HEK293 (cell line): ENCODE measurements at regions not wholly inside any gene's neighbourhood (a gene's known extent, or its start where the extent isn't known, plus 50 kb on each side); places are given as distances from the start of the nearest gene placed in this dataset.

Experiments
- CTCF ChIA-PET: fragments of 350-600 bp; formaldehyde crosslinking; extraction: SDS; loops from one replicate; lab custom pipeline; 2021; ENCODE audit warnings: antibody characterized with exemption; lab: Yijun Ruan, JAX
- POLR2A ChIA-PET: fragments of 300-600 bp; formaldehyde crosslinking; extraction: SDS; loops from one replicate; lab custom pipeline; 2020; ENCODE audit warnings: antibody characterized with exemption, inconsistent platforms; lab: Yijun Ruan, JAX
- H3K27ac ChIP-seq: fragments of 200-500 bp; sonication (Bioruptor generic); 2 replicates; pipeline ENCODE4 v1.5.1; 2014; ENCODE audit warnings: low read depth, low read length, control low read depth, inconsistent platforms; ENCODE audit errors: extremely low read depth
- H3K36me3 ChIP-seq, 2 experiments: fragments of 200-500 bp in 1 of 2; sonication (Bioruptor generic) in 1 of 2; 1 replicate in 1 of 2; 2 replicates in 1 of 2; pipeline ENCODE4 v1.5.1; 2014 to 2017; ENCODE audit warnings: inconsistent platforms in 2 of 2, low read length in 2 of 2; ENCODE audit not compliant: control insufficient read depth in 2 of 2, insufficient read depth in 1 of 2
- H3K4me1 ChIP-seq: fragments of 200-500 bp; sonication (Bioruptor generic); 2 replicates; pipeline ENCODE4 v1.5.1; 2014; ENCODE audit warnings: mild to moderate bottlenecking, low read length, inconsistent platforms; ENCODE audit not compliant: control insufficient read depth, insufficient read depth
- H3K4me3 ChIP-seq: 2 replicates; pipeline ENCODE4 v1.5.1; 2011; ENCODE audit warnings: low read depth, mild to moderate bottlenecking, control low read depth, low read length, moderate library complexity
- H3K9me3 ChIP-seq: fragments of 200-500 bp; sonication (Bioruptor generic); 2 replicates; pipeline ENCODE4 v1.5.1; 2014; ENCODE audit warnings: low read depth, low read length, inconsistent platforms; ENCODE audit not compliant: control insufficient read depth, insufficient read depth
- GLIS2 ChIP-seq: fragments of 450-650 bp; formaldehyde crosslinking; IDR thresholded peaks from 2 replicates; pipeline ENCODE4 v1.5.1; 2016; ENCODE audit warnings: missing biosample characterization, missing genetic modification characterization
- HOXC10 ChIP-seq: sonication (generic); formaldehyde crosslinking; IDR thresholded peaks from 2 replicates; pipeline ENCODE4 v1.8.1; 2023; ENCODE audit warnings: mild to moderate bottlenecking, missing genetic modification reagents
- KLF9 ChIP-seq: fragments of 450-650 bp; formaldehyde crosslinking; IDR thresholded peaks from 2 replicates; pipeline ENCODE4 v1.5.1; 2016; ENCODE audit warnings: missing biosample characterization, missing genetic modification characterization, low read depth
- SETDB1 ChIP-seq: IDR thresholded peaks from one replicate; pipeline ENCODE4 v1.6.1; 2017; ENCODE audit warnings: mild to moderate bottlenecking, low read length, moderate library complexity, mixed read lengths; ENCODE audit not compliant: insufficient read length
- ZBTB1 ChIP-seq: fragments of 450-650 bp; formaldehyde crosslinking; IDR thresholded peaks from 2 replicates; pipeline ENCODE4 v1.5.1; 2016; ENCODE audit warnings: missing biosample characterization, missing genetic modification characterization
- ZIC2 ChIP-seq: fragments of 450-650 bp; formaldehyde crosslinking; IDR thresholded peaks from 2 replicates; pipeline ENCODE4 v1.5.1; 2016; ENCODE audit warnings: missing biosample characterization, missing genetic modification characterization
- ZNF112 ChIP-seq: fragments of 450-650 bp; formaldehyde crosslinking; IDR thresholded peaks from 2 replicates; pipeline ENCODE4 v1.5.0; 2017; ENCODE audit warnings: missing biosample characterization, missing genetic modification characterization
- ZNF16 ChIP-seq: fragments of 450-650 bp; formaldehyde crosslinking; IDR thresholded peaks from 2 replicates; pipeline ENCODE4 v1.5.1; 2016; ENCODE audit warnings: low read depth, missing biosample characterization, missing genetic modification characterization
- ZNF2 ChIP-seq: fragments of 450-650 bp; formaldehyde crosslinking; IDR thresholded peaks from 2 replicates; pipeline ENCODE4 v1.5.1; 2016; ENCODE audit warnings: missing biosample characterization, missing genetic modification characterization
- ZNF433 ChIP-seq: fragments of 450-650 bp; formaldehyde crosslinking; IDR thresholded peaks from 2 replicates; pipeline ENCODE4 v1.5.1; 2016; ENCODE audit warnings: missing biosample characterization, missing genetic modification characterization, low read depth
- ZNF629 ChIP-seq: fragments of 450-650 bp; formaldehyde crosslinking; IDR thresholded peaks from 2 replicates; pipeline ENCODE4 v1.5.1; 2017; ENCODE audit warnings: missing biosample characterization, missing genetic modification characterization
- ZNF670 ChIP-seq: fragments of 450-650 bp; formaldehyde crosslinking; IDR thresholded peaks from 2 replicates; pipeline ENCODE4 v1.5.1; 2016; ENCODE audit warnings: missing biosample characterization, missing genetic modification characterization, low read depth
- ZNF777 ChIP-seq: fragments of 450-650 bp; formaldehyde crosslinking; IDR thresholded peaks from 2 replicates; pipeline ENCODE4 v1.5.1; 2017; ENCODE audit warnings: missing biosample characterization, missing genetic modification characterization, borderline replicate concordance
- ZNF830 ChIP-seq: fragments of 450-650 bp; IDR thresholded peaks from 2 replicates; pipeline ENCODE4 v1.5.0; 2018; ENCODE audit warnings: missing biosample characterization, missing genetic modification characterization, low read depth, mild to moderate bottlenecking, moderate library complexity
- TF ChIP-seq, protein P1 (sequence below): fragments of 450-650 bp; formaldehyde crosslinking; IDR thresholded peaks from 2 replicates; pipeline ENCODE4 v1.5.1; 2016; ENCODE audit warnings: missing biosample characterization, missing genetic modification characterization
- TF ChIP-seq, protein P2 (sequence below): fragments of 450-650 bp; formaldehyde crosslinking; IDR thresholded peaks from 2 replicates; pipeline ENCODE4 v1.5.1; 2017; ENCODE audit warnings: missing biosample characterization, missing genetic modification characterization
- TF ChIP-seq, protein P3 (sequence below): fragments of 450-650 bp; formaldehyde crosslinking; IDR thresholded peaks from 2 replicates; pipeline ENCODE4 v1.5.1; 2016; ENCODE audit warnings: missing biosample characterization, missing genetic modification characterization
- TF ChIP-seq, protein P4 (sequence below): IDR thresholded peaks from 2 replicates; pipeline ENCODE4 v1.6.1; 2011; ENCODE audit warnings: mild to moderate bottlenecking, low read depth, low read length, borderline replicate concordance
- TF ChIP-seq, protein P5 (sequence below): fragments of 450-650 bp; formaldehyde crosslinking; IDR thresholded peaks from 2 replicates; pipeline ENCODE4 v1.5.1; 2017; ENCODE audit warnings: missing biosample characterization, missing genetic modification characterization

DNA sequence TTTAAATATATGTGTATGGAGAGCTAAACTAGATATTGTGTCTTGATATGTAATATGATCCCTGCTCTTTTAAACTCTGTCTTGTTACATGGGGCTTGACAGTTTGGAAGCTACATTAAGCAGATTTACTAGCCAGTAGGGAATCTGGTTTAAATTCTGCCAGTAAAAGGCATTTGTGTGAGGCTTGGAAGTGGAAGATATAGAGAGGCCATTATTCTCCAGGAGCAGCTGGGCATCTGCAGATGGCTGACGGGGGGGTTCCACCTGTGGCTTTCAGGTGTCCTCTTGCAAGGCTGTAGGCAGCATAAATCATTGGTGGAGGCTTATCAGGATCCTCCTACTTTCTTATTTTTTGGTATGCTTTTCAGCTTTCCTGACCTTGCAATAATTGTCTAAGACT lies 179.1 kb upstream of the FBXL7 start:
- CTCF ChIA-PET: no interaction called here
- POLR2A ChIA-PET: no interaction called here
- TF ChIP-seq SETDB1: no peak
- no peak for TF ChIP-seq ZNF112
- TF ChIP-seq ZNF629 (tag by site-specific recombination): no peak
- Histone ChIP-seq H3K4me1 (no peaks in the 10 kb centered on the region), H3K4me3 (no peak overlapping the region), H3K36me3 (no peaks in the 10 kb centered on the region), H3K27ac (no peak overlapping the region), H3K9me3 (no peaks in the 10 kb centered on the region)

DNA sequence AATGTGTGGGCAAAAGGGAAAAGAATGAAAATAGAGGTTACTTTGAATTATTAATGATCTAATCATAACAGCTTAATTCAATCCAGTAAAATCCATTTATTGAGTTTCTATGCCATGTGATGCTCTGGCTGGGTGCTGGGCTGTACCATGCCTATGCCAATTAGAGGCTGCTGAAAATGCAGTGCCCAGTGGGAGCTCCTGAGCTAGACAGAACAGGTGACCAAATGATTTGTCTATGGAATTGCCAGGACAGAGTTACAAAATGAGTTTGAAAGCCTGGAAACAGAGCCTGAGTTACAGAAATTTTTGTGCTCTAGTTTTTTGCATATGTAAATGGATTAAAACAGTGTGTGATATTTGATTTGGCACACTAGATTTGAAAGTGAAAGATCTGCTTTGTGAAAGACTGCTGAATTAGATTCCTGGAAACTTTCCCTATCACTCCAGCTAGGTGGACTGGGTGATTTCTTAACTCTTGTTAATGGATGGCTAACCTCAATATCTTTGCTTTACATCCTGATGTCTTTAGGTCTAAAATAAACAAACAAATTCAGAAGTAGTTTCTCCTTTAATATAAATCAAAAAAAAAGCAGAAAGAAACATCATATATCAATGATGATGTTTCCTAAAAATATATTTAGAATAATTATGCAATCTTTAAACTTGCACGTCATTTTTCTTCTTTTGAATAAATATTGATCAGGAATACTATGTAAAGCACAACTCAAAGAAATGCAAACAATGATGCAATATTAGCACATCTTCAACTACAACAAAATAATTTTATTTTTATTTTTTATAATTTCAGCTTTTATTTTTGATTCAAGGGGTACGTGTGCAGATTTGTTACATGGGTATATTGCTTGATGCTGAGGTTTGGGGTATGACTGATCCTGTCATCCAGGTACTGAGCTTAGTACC lies 194.8 kb upstream of the FBXL7 start:
- no peaks in the 10 kb centered on the region for H3K36me3 ChIP-seq
- ChIA-PET CTCF (no interaction called here), POLR2A (no interaction called here)
- no peak overlapping the region for H3K27ac ChIP-seq
- no peaks in the 10 kb centered on the region for H3K4me1 ChIP-seq
- no peak for TF ChIP-seq GLIS2 (tag by site-specific recombination)
- TF ChIP-seq ZNF433: no peak
- no peak for TF ChIP-seq ZBTB1
- TF ChIP-seq ZNF830 (tag by site-specific recombination): no peak
- TF ChIP-seq, protein P1, sequence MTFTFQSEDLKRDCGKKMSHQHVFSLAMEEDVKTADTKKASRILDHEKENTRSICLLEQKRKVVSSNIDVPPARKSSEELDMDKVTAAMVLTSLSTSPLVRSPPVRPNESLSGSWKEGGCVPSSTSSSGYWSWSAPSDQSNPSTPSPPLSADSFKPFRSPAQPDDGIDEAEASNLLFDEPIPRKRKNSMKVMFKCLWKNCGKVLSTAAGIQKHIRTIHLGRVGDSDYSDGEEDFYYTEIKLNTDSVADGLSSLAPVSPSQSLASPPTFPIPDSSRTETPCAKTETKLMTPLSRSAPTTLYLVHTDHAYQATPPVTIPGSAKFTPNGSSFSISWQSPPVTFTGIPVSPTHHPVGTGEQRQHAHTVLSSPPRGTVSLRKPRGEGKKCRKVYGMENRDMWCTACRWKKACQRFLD (tag by site-specific recombination): no peak
- no peak for TF ChIP-seq ZNF16 (tag by site-specific recombination)
- TF ChIP-seq, protein P2, sequence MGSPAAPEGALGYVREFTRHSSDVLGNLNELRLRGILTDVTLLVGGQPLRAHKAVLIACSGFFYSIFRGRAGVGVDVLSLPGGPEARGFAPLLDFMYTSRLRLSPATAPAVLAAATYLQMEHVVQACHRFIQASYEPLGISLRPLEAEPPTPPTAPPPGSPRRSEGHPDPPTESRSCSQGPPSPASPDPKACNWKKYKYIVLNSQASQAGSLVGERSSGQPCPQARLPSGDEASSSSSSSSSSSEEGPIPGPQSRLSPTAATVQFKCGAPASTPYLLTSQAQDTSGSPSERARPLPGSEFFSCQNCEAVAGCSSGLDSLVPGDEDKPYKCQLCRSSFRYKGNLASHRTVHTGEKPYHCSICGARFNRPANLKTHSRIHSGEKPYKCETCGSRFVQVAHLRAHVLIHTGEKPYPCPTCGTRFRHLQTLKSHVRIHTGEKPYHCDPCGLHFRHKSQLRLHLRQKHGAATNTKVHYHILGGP (tag by site-specific recombination): no peak
- no peak for TF ChIP-seq HOXC10 (CRISPR knock-in tag)
- TF ChIP-seq, protein P3, sequence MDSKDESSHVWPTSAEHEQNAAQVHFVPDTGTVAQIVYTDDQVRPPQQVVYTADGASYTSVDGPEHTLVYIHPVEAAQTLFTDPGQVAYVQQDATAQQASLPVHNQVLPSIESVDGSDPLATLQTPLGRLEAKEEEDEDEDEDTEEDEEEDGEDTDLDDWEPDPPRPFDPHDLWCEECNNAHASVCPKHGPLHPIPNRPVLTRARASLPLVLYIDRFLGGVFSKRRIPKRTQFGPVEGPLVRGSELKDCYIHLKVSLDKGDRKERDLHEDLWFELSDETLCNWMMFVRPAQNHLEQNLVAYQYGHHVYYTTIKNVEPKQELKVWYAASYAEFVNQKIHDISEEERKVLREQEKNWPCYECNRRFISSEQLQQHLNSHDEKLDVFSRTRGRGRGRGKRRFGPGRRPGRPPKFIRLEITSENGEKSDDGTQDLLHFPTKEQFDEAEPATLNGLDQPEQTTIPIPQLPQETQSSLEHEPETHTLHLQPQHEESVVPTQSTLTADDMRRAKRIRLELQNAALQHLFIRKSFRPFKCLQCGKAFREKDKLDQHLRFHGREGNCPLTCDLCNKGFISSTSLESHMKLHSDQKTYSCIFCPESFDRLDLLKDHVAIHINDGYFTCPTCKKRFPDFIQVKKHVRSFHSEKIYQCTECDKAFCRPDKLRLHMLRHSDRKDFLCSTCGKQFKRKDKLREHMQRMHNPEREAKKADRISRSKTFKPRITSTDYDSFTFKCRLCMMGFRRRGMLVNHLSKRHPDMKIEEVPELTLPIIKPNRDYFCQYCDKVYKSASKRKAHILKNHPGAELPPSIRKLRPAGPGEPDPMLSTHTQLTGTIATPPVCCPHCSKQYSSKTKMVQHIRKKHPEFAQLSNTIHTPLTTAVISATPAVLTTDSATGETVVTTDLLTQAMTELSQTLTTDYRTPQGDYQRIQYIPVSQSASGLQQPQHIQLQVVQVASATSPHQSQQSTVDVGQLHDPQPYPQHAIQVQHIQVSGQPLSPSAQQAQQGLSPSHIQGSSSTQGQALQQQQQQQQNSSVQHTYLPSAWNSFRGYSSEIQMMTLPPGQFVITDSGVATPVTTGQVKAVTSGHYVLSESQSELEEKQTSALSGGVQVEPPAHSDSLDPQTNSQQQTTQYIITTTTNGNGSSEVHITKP (tag by site-specific recombination): no peak
- no peak for TF ChIP-seq ZIC2 (tag by site-specific recombination)
- TF ChIP-seq, protein P4, sequence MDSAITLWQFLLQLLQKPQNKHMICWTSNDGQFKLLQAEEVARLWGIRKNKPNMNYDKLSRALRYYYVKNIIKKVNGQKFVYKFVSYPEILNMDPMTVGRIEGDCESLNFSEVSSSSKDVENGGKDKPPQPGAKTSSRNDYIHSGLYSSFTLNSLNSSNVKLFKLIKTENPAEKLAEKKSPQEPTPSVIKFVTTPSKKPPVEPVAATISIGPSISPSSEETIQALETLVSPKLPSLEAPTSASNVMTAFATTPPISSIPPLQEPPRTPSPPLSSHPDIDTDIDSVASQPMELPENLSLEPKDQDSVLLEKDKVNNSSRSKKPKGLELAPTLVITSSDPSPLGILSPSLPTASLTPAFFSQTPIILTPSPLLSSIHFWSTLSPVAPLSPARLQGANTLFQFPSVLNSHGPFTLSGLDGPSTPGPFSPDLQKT: no peak
- TF ChIP-seq ZNF670 (tag by site-specific recombination): no peak
- TF ChIP-seq ZNF2 (tag by site-specific recombination): no peak
- TF ChIP-seq, protein P5, sequence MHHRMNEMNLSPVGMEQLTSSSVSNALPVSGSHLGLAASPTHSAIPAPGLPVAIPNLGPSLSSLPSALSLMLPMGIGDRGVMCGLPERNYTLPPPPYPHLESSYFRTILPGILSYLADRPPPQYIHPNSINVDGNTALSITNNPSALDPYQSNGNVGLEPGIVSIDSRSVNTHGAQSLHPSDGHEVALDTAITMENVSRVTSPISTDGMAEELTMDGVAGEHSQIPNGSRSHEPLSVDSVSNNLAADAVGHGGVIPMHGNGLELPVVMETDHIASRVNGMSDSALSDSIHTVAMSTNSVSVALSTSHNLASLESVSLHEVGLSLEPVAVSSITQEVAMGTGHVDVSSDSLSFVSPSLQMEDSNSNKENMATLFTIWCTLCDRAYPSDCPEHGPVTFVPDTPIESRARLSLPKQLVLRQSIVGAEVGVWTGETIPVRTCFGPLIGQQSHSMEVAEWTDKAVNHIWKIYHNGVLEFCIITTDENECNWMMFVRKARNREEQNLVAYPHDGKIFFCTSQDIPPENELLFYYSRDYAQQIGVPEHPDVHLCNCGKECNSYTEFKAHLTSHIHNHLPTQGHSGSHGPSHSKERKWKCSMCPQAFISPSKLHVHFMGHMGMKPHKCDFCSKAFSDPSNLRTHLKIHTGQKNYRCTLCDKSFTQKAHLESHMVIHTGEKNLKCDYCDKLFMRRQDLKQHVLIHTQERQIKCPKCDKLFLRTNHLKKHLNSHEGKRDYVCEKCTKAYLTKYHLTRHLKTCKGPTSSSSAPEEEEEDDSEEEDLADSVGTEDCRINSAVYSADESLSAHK (tag by site-specific recombination): no peak
- no peak for TF ChIP-seq KLF9
- no peak for TF ChIP-seq ZNF777 (tag by site-specific recombination)
- no peaks in the 10 kb centered on the region; the same call in 1 of the 2 replicates for H3K9me3 ChIP-seq
- H3K4me3 ChIP-seq: no peak overlapping the region
